GM23338 (cell line): ENCODE measurements at regions not wholly inside any gene's neighbourhood (a gene's known extent, or its start where the extent isn't known, plus 50 kb on each side); places are given as distances from the start of the nearest gene placed in this dataset.

Experiments used
- ATAC-seq: fragments of 200-7000 bp; cut with Tn5 transposase; 3 replicates; pipeline ENCODE4 v1.9.1; 2020
- DNase-seq: peaks from one replicate; pipeline ENCODE4 v3.0.0-alpha.2; 2015; ENCODE audit warnings: low spot score
- H2AFZ ChIP-seq: fragments of 200-600 bp; sonication (generic); 2 replicates; pipeline ENCODE4 v1.8.0; 2016; ENCODE audit warnings: antibody characterized with exemption, mild to moderate bottlenecking, moderate library complexity
- H3F3A ChIP-seq: fragments of 200-600 bp; sonication (generic); replicated peaks from 2 replicates; pipeline ENCODE4 v1.8.0; 2017; ENCODE audit warnings: antibody characterized with exemption, mixed run types, low read depth
- H3K27ac ChIP-seq: fragments of 200-600 bp; sonication (generic); 2 replicates; pipeline ENCODE4 v1.6.1; 2016; ENCODE audit warnings: low read depth
- H3K27me3 ChIP-seq: fragments of 200-600 bp; sonication (generic); 2 replicates; pipeline ENCODE4 v1.8.0; 2016; ENCODE audit warnings: mild to moderate bottlenecking, mixed run types, moderate library complexity; ENCODE audit not compliant: insufficient read depth
- H3K36me3 ChIP-seq: fragments of 200-600 bp; sonication (generic); 2 replicates; pipeline ENCODE4 v1.8.0; 2016; ENCODE audit warnings: mild to moderate bottlenecking; ENCODE audit not compliant: insufficient read depth
- H3K4me1 ChIP-seq: fragments of 200-600 bp; sonication (generic); 2 replicates; pipeline ENCODE4 v1.8.0; 2016; ENCODE audit warnings: mild to moderate bottlenecking, moderate library complexity; ENCODE audit not compliant: insufficient read depth
- H3K4me2 ChIP-seq: fragments of 200-600 bp; sonication (generic); 2 replicates; pipeline ENCODE4 v1.7.1; 2017; ENCODE audit warnings: mixed run types
- H3K4me3 ChIP-seq: fragments of 200-600 bp; sonication (generic); 2 replicates; pipeline ENCODE4 v1.6.1; 2016; ENCODE audit warnings: mixed run types
- H3K79me2 ChIP-seq: fragments of 200-600 bp; sonication (generic); replicated peaks from 2 replicates; pipeline ENCODE4 v1.8.0; 2017; ENCODE audit warnings: mild to moderate bottlenecking; ENCODE audit not compliant: insufficient read depth
- H3K9me2 ChIP-seq: fragments of 200-600 bp; sonication (generic); 2 replicates; pipeline ENCODE4 v1.8.0; 2017; ENCODE audit not compliant: insufficient read depth
- H4K20me1 ChIP-seq: fragments of 200-600 bp; sonication (generic); replicated peaks from 2 replicates; pipeline ENCODE4 v1.8.0; 2017; ENCODE audit warnings: mild to moderate bottlenecking; ENCODE audit not compliant: insufficient read depth
- H3K27ac Mint-ChIP-seq: 2 replicates; pipeline ENCODE4 v1.8.0; 2020; ENCODE audit warnings: inconsistent platforms, mild to moderate bottlenecking, moderate library complexity, mixed read lengths
- H3K27me3 Mint-ChIP-seq: 3 replicates; pipeline ENCODE4 v1.8.0; 2022; ENCODE audit warnings: low read depth, mild to moderate bottlenecking, moderate library complexity, mixed read lengths, inconsistent platforms; ENCODE audit not compliant: insufficient read depth, poor library complexity
- H3K36me3 Mint-ChIP-seq: 3 replicates; pipeline ENCODE4 v1.8.0; 2021; ENCODE audit warnings: low read depth, mild to moderate bottlenecking, inconsistent platforms, moderate library complexity, mixed read lengths
- H3K4me1 Mint-ChIP-seq: 3 replicates; pipeline ENCODE4 v1.8.0; 2020; ENCODE audit warnings: mild to moderate bottlenecking, inconsistent platforms, mixed read lengths
- H3K4me3 Mint-ChIP-seq: 3 replicates; pipeline ENCODE4 v1.8.0; 2021; ENCODE audit warnings: moderate library complexity, mild to moderate bottlenecking, inconsistent platforms, mixed read lengths
- H3K9me3 Mint-ChIP-seq: 3 replicates; pipeline ENCODE4 v1.8.0; 2020; ENCODE audit warnings: moderate library complexity, mild to moderate bottlenecking, inconsistent platforms, mixed read lengths
- CREB1 ChIP-seq: fragments of 250-450 bp; sonication (Bioruptor Pico); IDR thresholded peaks from 2 replicates; pipeline ENCODE4 v1.5.0; 2020; ENCODE audit warnings: low read depth, mild to moderate bottlenecking, moderate library complexity
- EZH2 ChIP-seq: fragments of 200-600 bp; sonication (generic); IDR thresholded peaks from one replicate; pipeline ENCODE4 v1.8.0; 2017; ENCODE audit warnings: antibody characterized with exemption, mild to moderate bottlenecking, low read depth; ENCODE audit not compliant: unreplicated experiment
- EZH2phosphoT487 ChIP-seq: fragments of 200-600 bp; sonication (generic); IDR thresholded peaks from one replicate; pipeline ENCODE4 v1.8.1; 2018; ENCODE audit warnings: antibody characterized with exemption; ENCODE audit not compliant: unreplicated experiment
- JUNB ChIP-seq: IDR thresholded peaks from one replicate; pipeline ENCODE4 v1.6.1; 2016; ENCODE audit warnings: antibody characterized with exemption; ENCODE audit not compliant: unreplicated experiment
- NANOG ChIP-seq: IDR thresholded peaks from 2 replicates; pipeline ENCODE4 v1.6.1; 2016; ENCODE audit warnings: antibody characterized with exemption, borderline replicate concordance
- POLR2AphosphoS5 ChIP-seq: IDR thresholded peaks from 2 replicates; pipeline ENCODE4 v1.6.1; 2016; ENCODE audit warnings: antibody characterized with exemption, low read depth
- REST ChIP-seq: IDR thresholded peaks from one replicate; pipeline ENCODE4 v1.6.1; 2018; ENCODE audit warnings: antibody characterized with exemption; ENCODE audit not compliant: unreplicated experiment
- STAT1 ChIP-seq: IDR thresholded peaks from one replicate; pipeline ENCODE4 v1.6.1; 2016; ENCODE audit warnings: antibody characterized with exemption; ENCODE audit not compliant: unreplicated experiment
- ZNF114 ChIP-seq: fragments of 250-450 bp; sonication (Bioruptor Pico); IDR thresholded peaks from 2 replicates; pipeline ENCODE4 v1.5.0; 2020; ENCODE audit warnings: mild to moderate bottlenecking, moderate library complexity
- ZNF331 ChIP-seq: fragments of 250-450 bp; sonication (Bioruptor Pico); IDR thresholded peaks from 2 replicates; pipeline ENCODE4 v1.5.0; 2020; ENCODE audit warnings: low read depth, mild to moderate bottlenecking, moderate library complexity
- TF ChIP-seq, protein P1 (sequence below), 2 experiments: fragments of 200-600 bp in 1 of 2; sonication (generic) in 1 of 2; conservative IDR thresholded peaks; 2 replicates each; pipeline versions ENCODE4 v1.5.1 to v1.6.1; 2016 to 2017; ENCODE audit warnings: antibody characterized with exemption in 2 of 2, low read depth in 2 of 2, mild to moderate bottlenecking in 2 of 2, moderate library complexity in 1 of 2
- TF ChIP-seq, protein P2 (sequence below): fragments of 250-450 bp; sonication (Bioruptor Pico); IDR thresholded peaks from 2 replicates; pipeline ENCODE4 v1.5.0; 2020; ENCODE audit warnings: mild to moderate bottlenecking, moderate library complexity
- TF ChIP-seq, protein P3 (sequence below): IDR thresholded peaks from 2 replicates; pipeline ENCODE4 v1.6.1; 2016; ENCODE audit warnings: antibody characterized with exemption

DNA sequence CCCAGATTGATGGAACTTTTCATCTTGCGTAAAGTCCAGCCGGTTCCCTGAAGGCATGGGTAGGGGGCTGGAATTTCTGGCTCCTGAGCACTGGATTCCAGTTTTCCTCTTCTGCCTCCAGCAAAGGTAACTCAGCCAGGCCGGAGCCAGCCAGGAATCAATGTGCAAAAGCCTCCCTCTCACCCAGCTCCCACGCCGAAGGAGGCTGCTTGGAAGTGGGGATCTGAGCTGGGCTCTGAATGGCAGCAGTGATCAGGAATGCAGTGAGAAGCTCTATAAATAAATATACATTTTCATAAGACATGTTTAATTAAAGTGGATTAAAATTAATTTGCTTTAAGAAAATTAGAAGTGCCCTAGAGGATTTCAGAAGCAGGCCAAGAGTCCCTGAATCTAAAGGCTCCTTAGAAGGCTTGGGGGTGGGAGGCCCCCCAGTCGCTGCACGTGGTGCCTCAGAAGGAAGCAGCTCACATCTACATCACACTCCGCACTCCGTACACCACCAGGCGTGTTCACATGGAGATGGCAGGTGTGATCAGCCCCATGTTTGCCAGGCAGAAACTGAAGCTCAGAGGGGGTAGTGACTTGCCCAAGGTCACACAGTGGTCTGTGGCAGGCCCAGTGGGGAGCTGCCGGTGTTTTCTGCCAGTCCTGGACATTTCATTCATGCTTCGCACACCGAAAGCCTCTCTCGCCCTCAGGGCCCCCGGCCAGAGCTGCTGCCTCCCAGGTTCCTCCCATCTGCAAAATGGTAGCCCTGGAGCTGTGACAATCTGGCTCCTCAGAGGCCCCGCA is 148.6 kb upstream of the LINGO1 start:
- TF ChIP-seq, protein P1, sequence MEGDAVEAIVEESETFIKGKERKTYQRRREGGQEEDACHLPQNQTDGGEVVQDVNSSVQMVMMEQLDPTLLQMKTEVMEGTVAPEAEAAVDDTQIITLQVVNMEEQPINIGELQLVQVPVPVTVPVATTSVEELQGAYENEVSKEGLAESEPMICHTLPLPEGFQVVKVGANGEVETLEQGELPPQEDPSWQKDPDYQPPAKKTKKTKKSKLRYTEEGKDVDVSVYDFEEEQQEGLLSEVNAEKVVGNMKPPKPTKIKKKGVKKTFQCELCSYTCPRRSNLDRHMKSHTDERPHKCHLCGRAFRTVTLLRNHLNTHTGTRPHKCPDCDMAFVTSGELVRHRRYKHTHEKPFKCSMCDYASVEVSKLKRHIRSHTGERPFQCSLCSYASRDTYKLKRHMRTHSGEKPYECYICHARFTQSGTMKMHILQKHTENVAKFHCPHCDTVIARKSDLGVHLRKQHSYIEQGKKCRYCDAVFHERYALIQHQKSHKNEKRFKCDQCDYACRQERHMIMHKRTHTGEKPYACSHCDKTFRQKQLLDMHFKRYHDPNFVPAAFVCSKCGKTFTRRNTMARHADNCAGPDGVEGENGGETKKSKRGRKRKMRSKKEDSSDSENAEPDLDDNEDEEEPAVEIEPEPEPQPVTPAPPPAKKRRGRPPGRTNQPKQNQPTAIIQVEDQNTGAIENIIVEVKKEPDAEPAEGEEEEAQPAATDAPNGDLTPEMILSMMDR (conservative IDR thresholded peaks at IDR 0.05; ENCODE audit: low read depth in 2 of 2) = no peak
- TF ChIP-seq EZH2phosphoT487 (no peak), JUNB (no peak), EZH2 (no peak), REST (no peak), ZNF114 (CRISPR knock-in tag) (no peak), STAT1 (no peak), CREB1 (CRISPR knock-in tag) (no peak), ZNF331 (CRISPR knock-in tag) (no peak), POLR2AphosphoS5 (no peak), NANOG (no peak)
- TF ChIP-seq, protein P2, sequence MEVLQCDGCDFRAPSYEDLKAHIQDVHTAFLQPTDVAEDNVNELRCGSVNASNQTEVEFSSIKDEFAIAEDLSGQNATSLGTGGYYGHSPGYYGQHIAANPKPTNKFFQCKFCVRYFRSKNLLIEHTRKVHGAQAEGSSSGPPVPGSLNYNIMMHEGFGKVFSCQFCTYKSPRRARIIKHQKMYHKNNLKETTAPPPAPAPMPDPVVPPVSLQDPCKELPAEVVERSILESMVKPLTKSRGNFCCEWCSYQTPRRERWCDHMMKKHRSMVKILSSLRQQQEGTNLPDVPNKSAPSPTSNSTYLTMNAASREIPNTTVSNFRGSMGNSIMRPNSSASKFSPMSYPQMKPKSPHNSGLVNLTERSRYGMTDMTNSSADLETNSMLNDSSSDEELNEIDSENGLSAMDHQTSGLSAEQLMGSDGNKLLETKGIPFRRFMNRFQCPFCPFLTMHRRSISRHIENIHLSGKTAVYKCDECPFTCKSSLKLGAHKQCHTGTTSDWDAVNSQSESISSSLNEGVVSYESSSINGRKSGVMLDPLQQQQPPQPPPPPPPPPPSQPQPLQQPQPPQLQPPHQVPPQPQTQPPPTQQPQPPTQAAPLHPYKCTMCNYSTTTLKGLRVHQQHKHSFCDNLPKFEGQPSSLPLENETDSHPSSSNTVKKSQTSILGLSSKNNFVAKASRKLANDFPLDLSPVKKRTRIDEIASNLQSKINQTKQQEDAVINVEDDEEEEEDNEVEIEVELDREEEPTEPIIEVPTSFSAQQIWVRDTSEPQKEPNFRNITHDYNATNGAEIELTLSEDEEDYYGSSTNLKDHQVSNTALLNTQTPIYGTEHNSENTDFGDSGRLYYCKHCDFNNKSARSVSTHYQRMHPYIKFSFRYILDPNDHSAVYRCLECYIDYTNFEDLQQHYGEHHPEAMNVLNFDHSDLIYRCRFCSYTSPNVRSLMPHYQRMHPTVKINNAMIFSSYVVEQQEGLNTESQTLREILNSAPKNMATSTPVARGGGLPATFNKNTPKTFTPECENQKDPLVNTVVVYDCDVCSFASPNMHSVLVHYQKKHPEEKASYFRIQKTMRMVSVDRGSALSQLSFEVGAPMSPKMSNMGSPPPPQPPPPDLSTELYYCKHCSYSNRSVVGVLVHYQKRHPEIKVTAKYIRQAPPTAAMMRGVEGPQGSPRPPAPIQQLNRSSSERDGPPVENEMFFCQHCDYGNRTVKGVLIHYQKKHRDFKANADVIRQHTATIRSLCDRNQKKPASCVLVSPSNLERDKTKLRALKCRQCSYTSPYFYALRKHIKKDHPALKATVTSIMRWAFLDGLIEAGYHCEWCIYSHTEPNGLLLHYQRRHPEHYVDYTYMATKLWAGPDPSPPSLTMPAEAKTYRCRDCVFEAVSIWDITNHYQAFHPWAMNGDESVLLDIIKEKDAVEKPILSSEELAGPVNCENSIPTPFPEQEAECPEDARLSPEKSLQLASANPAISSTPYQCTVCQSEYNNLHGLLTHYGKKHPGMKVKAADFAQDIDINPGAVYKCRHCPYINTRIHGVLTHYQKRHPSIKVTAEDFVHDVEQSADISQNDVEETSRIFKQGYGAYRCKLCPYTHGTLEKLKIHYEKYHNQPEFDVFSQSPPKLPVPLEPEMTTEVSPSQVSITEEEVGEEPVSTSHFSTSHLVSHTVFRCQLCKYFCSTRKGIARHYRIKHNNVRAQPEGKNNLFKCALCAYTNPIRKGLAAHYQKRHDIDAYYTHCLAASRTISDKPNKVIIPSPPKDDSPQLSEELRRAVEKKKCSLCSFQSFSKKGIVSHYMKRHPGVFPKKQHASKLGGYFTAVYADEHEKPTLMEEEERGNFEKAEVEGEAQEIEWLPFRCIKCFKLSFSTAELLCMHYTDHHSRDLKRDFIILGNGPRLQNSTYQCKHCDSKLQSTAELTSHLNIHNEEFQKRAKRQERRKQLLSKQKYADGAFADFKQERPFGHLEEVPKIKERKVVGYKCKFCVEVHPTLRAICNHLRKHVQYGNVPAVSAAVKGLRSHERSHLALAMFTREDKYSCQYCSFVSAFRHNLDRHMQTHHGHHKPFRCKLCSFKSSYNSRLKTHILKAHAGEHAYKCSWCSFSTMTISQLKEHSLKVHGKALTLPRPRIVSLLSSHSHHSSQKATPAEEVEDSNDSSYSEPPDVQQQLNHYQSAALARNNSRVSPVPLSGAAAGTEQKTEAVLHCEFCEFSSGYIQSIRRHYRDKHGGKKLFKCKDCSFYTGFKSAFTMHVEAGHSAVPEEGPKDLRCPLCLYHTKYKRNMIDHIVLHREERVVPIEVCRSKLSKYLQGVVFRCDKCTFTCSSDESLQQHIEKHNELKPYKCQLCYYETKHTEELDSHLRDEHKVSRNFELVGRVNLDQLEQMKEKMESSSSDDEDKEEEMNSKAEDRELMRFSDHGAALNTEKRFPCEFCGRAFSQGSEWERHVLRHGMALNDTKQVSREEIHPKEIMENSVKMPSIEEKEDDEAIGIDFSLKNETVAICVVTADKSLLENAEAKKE (CRISPR knock-in tag) = no peak
- TF ChIP-seq, protein P3, sequence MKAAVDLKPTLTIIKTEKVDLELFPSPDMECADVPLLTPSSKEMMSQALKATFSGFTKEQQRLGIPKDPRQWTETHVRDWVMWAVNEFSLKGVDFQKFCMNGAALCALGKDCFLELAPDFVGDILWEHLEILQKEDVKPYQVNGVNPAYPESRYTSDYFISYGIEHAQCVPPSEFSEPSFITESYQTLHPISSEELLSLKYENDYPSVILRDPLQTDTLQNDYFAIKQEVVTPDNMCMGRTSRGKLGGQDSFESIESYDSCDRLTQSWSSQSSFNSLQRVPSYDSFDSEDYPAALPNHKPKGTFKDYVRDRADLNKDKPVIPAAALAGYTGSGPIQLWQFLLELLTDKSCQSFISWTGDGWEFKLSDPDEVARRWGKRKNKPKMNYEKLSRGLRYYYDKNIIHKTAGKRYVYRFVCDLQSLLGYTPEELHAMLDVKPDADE = no peak
- Histone ChIP-seq H2AFZ (no peak overlapping the region), H4K20me1 (no peaks in the 10 kb centered on the region), H3K4me2 (no peak overlapping the region), H3K9me2 (no peaks in the 10 kb centered on the region), H3K27me3 (no peaks in the 10 kb centered on the region), H3K79me2 (no peaks in the 10 kb centered on the region), H3K36me3 (no peaks in the 10 kb centered on the region), H3F3A (no peaks in the 10 kb centered on the region), H3K4me3 (no peak overlapping the region), H3K27ac (no peak overlapping the region), H3K4me1 (peaks cover 5% of the 10 kb centered on the region)
- no peak for ATAC-seq
- Mint-ChIP-seq H3K36me3 (peaks cover 11% of the 10 kb centered on the region), H3K9me3 (peaks cover 19% of the 10 kb centered on the region), H3K27me3 (peaks cover 9% of the 10 kb centered on the region), H3K4me1 (peaks cover 14% of the 10 kb centered on the region), H3K4me3 (no peak overlapping the region), H3K27ac (no peak overlapping the region)
- no peak for DNase-seq
